ENCODE measurements at regions not wholly inside any gene's neighbourhood (a gene's known extent, or its start where the extent isn't known, plus 50 kb on each side); places are given as distances from the start of the nearest gene placed in this dataset.

DNA sequence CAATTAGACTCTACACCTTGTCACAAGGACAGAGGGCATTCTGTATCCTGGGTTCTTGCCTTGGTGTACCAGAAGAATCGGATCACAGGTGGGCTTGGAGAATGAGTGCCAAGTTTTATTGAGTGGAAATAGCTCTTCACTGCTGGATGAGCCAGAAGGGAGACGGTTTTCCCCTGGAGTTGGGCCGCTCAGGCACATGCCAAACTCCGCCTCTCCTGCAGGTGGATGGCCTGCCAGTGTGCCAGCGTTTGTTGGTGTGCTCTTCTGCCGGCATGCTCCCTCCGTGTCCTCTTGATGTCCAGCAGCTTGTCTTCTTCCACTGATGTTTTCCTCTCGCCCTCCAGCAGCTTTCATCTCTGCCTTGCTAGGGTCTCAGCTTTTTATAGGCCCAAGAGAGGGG is 115.5 kb upstream of the RAB27B start:
- FAIRE-seq (no peak), DNase-seq (ENCODE audit: low read depth in 1 of 2, low spot score in 1 of 2) (no peak), ATAC-seq (no peak)
- 74% methylated on average over 4 of the region's 8 CpGs for WGBS (ENCODE audit: missing lambda C conversion rate)
- peak overlapping the region; percentile 49 to 71; a peak in 5 of 6 replicates for H3K27ac ChIP-seq
- ChIA-PET CTCF (no interaction called here), POLR2A (no interaction called here)
- H3K4me1 ChIP-seq, result peaks cover 16% of the 10 kb centered on the region
- no peak overlapping the region for H3K4me3 ChIP-seq
- H3K4me2 ChIP-seq, result peak overlapping the region; percentile 43; the same call in 2 of the 3 replicates
- H3K9me3 ChIP-seq, result no peaks in the 10 kb centered on the region
- TF ChIP-seq EHMT2 (IDR thresholded peaks at IDR 0.05; ENCODE audit: low read depth), result no peak
- no peak for TF ChIP-seq TFCP2L1 (CRISPR knock-in tag; IDR thresholded peaks at IDR 0.05)
- TF ChIP-seq, protein P1, sequence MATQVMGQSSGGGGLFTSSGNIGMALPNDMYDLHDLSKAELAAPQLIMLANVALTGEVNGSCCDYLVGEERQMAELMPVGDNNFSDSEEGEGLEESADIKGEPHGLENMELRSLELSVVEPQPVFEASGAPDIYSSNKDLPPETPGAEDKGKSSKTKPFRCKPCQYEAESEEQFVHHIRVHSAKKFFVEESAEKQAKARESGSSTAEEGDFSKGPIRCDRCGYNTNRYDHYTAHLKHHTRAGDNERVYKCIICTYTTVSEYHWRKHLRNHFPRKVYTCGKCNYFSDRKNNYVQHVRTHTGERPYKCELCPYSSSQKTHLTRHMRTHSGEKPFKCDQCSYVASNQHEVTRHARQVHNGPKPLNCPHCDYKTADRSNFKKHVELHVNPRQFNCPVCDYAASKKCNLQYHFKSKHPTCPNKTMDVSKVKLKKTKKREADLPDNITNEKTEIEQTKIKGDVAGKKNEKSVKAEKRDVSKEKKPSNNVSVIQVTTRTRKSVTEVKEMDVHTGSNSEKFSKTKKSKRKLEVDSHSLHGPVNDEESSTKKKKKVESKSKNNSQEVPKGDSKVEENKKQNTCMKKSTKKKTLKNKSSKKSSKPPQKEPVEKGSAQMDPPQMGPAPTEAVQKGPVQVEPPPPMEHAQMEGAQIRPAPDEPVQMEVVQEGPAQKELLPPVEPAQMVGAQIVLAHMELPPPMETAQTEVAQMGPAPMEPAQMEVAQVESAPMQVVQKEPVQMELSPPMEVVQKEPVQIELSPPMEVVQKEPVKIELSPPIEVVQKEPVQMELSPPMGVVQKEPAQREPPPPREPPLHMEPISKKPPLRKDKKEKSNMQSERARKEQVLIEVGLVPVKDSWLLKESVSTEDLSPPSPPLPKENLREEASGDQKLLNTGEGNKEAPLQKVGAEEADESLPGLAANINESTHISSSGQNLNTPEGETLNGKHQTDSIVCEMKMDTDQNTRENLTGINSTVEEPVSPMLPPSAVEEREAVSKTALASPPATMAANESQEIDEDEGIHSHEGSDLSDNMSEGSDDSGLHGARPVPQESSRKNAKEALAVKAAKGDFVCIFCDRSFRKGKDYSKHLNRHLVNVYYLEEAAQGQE (IDR thresholded peaks at IDR 0.05), result no peak
- no peak for TF ChIP-seq FOSL2 (IDR thresholded peaks at IDR 0.05)
- TF ChIP-seq FOSL2 (CRISPR knock-in tag; IDR thresholded peaks at IDR 0.05), result no peak
- no peak for TF ChIP-seq MYC (IDR thresholded peaks at IDR 0.05; ENCODE audit: borderline replicate concordance, low read length)
- TF ChIP-seq PBX3 (IDR thresholded peaks at IDR 0.05), result no peak
- no peak for TF ChIP-seq RNF2 (IDR thresholded peaks at IDR 0.05; ENCODE audit: borderline replicate concordance, low read depth)
- no peak for TF ChIP-seq CEBPB (IDR thresholded peaks at IDR 0.05)
- no peak for TF ChIP-seq HOXB13 (CRISPR knock-in tag; IDR thresholded peaks at IDR 0.05; ENCODE audit: low read depth)
- no peak for TF ChIP-seq CHD2 (IDR thresholded peaks at IDR 0.05; ENCODE audit: low read length, partially characterized antibody)

- Histone ChIP-seq H3K4me2 (no peak overlapping the region), H3K27ac (no peak overlapping the region; a peak in 1 of 6 replicates), H3K4me3 (no peak overlapping the region), H3K9me3 (no peaks in the 10 kb centered on the region), H3K4me1 (peaks cover 16% of the 10 kb centered on the region)
- CTCF ChIA-PET, result interaction anchor here (1.1 kb wide), 1 partner anchor 270 kb away, joined by 3 read pairs; no protein-coding TSS in a partner anchor
- FAIRE-seq, result no peak
- TF ChIP-seq SREBF2 (IDR thresholded peaks at IDR 0.05), result no peak
- TF ChIP-seq FOSB (CRISPR knock-in tag; IDR thresholded peaks at IDR 0.05), result no peak
- TF ChIP-seq NR3C1 (IDR thresholded peaks at IDR 0.05), result no peak
- TF ChIP-seq ZC3H11A (IDR thresholded peaks at IDR 0.05), result no peak
- no peak for TF ChIP-seq RAD21 (conservative IDR thresholded peaks at IDR 0.05 in 1 of 2, IDR thresholded peaks at IDR 0.05 in 1 of 2)
- no peak for TF ChIP-seq HEYL (CRISPR knock-in tag; IDR thresholded peaks at IDR 0.05)
- TF ChIP-seq RARB (CRISPR knock-in tag; IDR thresholded peaks at IDR 0.05), result no peak
- no peak for TF ChIP-seq KDM1A (IDR thresholded peaks at IDR 0.05; ENCODE audit: low read depth)
- TF ChIP-seq HDAC2 (IDR thresholded peaks at IDR 0.05), result no peak
- TF ChIP-seq ESRRA (IDR thresholded peaks at IDR 0.05; ENCODE audit: borderline replicate concordance, low read length), result no peak
- no peak for TF ChIP-seq MAFK (IDR thresholded peaks at IDR 0.05; ENCODE audit: partially characterized antibody)
- TF ChIP-seq FOSL2 (IDR thresholded peaks at IDR 0.05), result no peak
- no peak for TF ChIP-seq FOSL2 (CRISPR knock-in tag; IDR thresholded peaks at IDR 0.05)
- TF ChIP-seq ZFP36 (IDR thresholded peaks at IDR 0.05; ENCODE audit: borderline replicate concordance, partially characterized antibody), result no peak
- no peak for TF ChIP-seq RFX5 (IDR thresholded peaks at IDR 0.05)
- no peak for TF ChIP-seq CHD4 (IDR thresholded peaks at IDR 0.05; ENCODE audit: borderline replicate concordance)
- no peak for DNase-seq (ENCODE audit: low read depth in 1 of 2, low spot score in 1 of 2)
- ATAC-seq, result no peak
- POLR2A ChIA-PET, result no interaction called here
- 91% methylated on average over 4 of the region's 4 CpGs for WGBS (ENCODE audit: missing lambda C conversion rate)
Measured at GRCh38 chr18:54713386-54713785, 114.9 kb upstream of the RAB27B start.

Data from A549 (cell line).